ENCODE measurements at regions not wholly inside any gene's neighbourhood (a gene's known extent, or its start where the extent isn't known, plus 50 kb on each side); places are given as distances from the start of the nearest gene placed in this dataset.

DNA sequence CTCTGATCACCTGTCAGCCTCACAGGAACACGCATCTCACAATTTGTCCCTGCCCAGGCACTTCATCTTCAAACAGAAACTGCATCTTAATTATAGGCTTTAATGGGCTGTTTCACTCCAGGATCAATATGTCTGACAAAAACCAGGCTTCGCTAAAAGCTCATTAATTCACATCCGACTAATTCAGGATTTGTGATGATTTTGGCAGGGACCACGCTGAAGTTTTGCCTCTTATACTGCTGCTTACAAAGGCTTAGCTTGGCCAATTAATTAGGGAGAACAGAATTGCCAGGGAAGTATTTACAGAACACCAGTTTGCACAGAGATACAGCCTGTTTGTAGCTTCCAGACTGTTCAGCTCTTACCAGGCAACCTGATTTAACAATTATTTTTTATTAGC, 541.0 kb upstream of the SPTLC3 start:
- H3K27ac ChIP-seq (ENCODE audit: low read depth, low read length, poor library complexity, severe bottlenecking): no peak overlapping the region
- no peaks in the 10 kb centered on the region for H3K79me2 ChIP-seq (ENCODE audit: insufficient read depth, low read length)
- H3K9me2 ChIP-seq (ENCODE audit: low read depth, low read length): no peaks in the 10 kb centered on the region
- TF ChIP-seq, protein P1, sequence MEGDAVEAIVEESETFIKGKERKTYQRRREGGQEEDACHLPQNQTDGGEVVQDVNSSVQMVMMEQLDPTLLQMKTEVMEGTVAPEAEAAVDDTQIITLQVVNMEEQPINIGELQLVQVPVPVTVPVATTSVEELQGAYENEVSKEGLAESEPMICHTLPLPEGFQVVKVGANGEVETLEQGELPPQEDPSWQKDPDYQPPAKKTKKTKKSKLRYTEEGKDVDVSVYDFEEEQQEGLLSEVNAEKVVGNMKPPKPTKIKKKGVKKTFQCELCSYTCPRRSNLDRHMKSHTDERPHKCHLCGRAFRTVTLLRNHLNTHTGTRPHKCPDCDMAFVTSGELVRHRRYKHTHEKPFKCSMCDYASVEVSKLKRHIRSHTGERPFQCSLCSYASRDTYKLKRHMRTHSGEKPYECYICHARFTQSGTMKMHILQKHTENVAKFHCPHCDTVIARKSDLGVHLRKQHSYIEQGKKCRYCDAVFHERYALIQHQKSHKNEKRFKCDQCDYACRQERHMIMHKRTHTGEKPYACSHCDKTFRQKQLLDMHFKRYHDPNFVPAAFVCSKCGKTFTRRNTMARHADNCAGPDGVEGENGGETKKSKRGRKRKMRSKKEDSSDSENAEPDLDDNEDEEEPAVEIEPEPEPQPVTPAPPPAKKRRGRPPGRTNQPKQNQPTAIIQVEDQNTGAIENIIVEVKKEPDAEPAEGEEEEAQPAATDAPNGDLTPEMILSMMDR (IDR thresholded peaks at IDR 0.05; ENCODE audit: low read length): no peak
- TF ChIP-seq EZH2 (IDR thresholded peaks at IDR 0.05; ENCODE audit: borderline replicate concordance, low read length): no peak
- no peaks in the 10 kb centered on the region for H3F3A ChIP-seq (ENCODE audit: insufficient read depth, low read length)
- no peak overlapping the region for H2AFZ ChIP-seq (ENCODE audit: low read length)
- H3K4me3 ChIP-seq (ENCODE audit: low read depth, low read length, poor library complexity, severe bottlenecking): no peak overlapping the region
- no peaks in the 10 kb centered on the region for H4K20me1 ChIP-seq (ENCODE audit: insufficient read depth, low read length)
- H3K27me3 ChIP-seq (ENCODE audit: insufficient read depth, low read length): no peaks in the 10 kb centered on the region
- no peaks in the 10 kb centered on the region for H3K4me1 ChIP-seq (ENCODE audit: insufficient read depth, low read length, severe bottlenecking)
- H3K36me3 ChIP-seq (ENCODE audit: insufficient read depth, low read length): no peaks in the 10 kb centered on the region
- H3K9me3 ChIP-seq (ENCODE audit: low read length): no peaks in the 10 kb centered on the region
- H3K4me2 ChIP-seq (ENCODE audit: low read length): no peak overlapping the region
- H3K9ac ChIP-seq (ENCODE audit: low read length): no peak overlapping the region

DNA sequence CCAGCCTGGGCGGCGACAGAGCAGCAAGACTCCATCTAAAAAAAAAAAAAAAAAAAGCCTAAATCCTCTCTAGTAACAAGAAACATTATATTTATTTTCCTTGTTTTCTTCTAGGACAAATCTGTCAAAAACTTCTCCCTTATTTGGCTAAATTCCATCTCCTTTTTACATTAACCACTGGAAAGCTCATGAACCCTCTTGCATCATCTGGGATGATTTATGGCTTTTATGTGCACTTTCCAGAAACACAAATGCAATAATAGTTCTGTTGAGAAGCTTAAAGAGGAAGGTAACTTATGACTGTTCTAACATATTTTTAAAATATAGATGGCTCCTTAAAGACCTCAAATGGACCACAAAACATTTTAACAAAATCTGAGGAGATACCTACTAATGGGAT, 526.1 kb upstream of the SPTLC3 start:
- no peaks in the 10 kb centered on the region for H3K9me3 ChIP-seq (ENCODE audit: low read length)
- TF ChIP-seq EZH2 (IDR thresholded peaks at IDR 0.05; ENCODE audit: borderline replicate concordance, low read length): no peak
- TF ChIP-seq, protein P1 (IDR thresholded peaks at IDR 0.05; ENCODE audit: low read length): no peak
- H3K36me3 ChIP-seq (ENCODE audit: insufficient read depth, low read length): no peaks in the 10 kb centered on the region
- H4K20me1 ChIP-seq (ENCODE audit: insufficient read depth, low read length): no peaks in the 10 kb centered on the region
- no peak overlapping the region for H3K4me3 ChIP-seq (ENCODE audit: low read depth, low read length, poor library complexity, severe bottlenecking)
- H3K4me1 ChIP-seq (ENCODE audit: insufficient read depth, low read length, severe bottlenecking): no peaks in the 10 kb centered on the region
- H3K4me2 ChIP-seq (ENCODE audit: low read length): no peak overlapping the region
- no peak overlapping the region for H3K27ac ChIP-seq (ENCODE audit: low read depth, low read length, poor library complexity, severe bottlenecking)
- no peaks in the 10 kb centered on the region for H3F3A ChIP-seq (ENCODE audit: insufficient read depth, low read length)
- H3K79me2 ChIP-seq (ENCODE audit: insufficient read depth, low read length): no peaks in the 10 kb centered on the region
- H3K9ac ChIP-seq (ENCODE audit: low read length): no peak overlapping the region
- H3K9me2 ChIP-seq (ENCODE audit: low read depth, low read length): no peaks in the 10 kb centered on the region
- H3K27me3 ChIP-seq (ENCODE audit: insufficient read depth, low read length): no peaks in the 10 kb centered on the region
- H2AFZ ChIP-seq (ENCODE audit: low read length): no peak overlapping the region

DNA sequence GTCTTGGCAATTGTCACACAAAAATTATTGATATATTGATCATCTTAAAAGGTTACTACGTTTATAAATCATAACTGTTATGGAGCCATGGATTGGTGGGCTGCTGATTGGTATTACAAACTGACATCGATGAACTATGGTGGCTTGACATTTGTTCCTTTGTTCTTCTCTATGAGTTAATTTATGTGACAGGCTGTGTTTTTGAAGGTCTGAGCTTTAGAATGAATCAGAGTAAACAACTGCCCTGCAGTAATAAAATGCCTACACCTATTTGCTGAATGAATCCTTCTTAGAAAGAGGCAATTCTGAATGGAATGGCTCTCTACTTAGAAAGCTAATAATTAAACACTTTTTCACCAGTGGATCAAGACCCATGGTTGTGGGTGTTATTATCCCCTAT, 506.3 kb upstream of the SPTLC3 start:
- Histone ChIP-seq H3K9me3 (ENCODE audit: low read length) (no peaks in the 10 kb centered on the region), H3K4me2 (ENCODE audit: low read length) (no peak overlapping the region), H3K4me3 (ENCODE audit: low read depth, low read length, poor library complexity, severe bottlenecking) (no peak overlapping the region), H3K79me2 (ENCODE audit: insufficient read depth, low read length) (no peaks in the 10 kb centered on the region), H3K9ac (ENCODE audit: low read length) (no peak overlapping the region), H4K20me1 (ENCODE audit: insufficient read depth, low read length) (no peaks in the 10 kb centered on the region), H3K36me3 (ENCODE audit: insufficient read depth, low read length) (no peaks in the 10 kb centered on the region), H3K9me2 (ENCODE audit: low read depth, low read length) (no peaks in the 10 kb centered on the region), H2AFZ (ENCODE audit: low read length) (no peak overlapping the region), H3K27ac (ENCODE audit: low read depth, low read length, poor library complexity, severe bottlenecking) (no peak overlapping the region), H3F3A (ENCODE audit: insufficient read depth, low read length) (no peaks in the 10 kb centered on the region), H3K27me3 (ENCODE audit: insufficient read depth, low read length) (no peaks in the 10 kb centered on the region), H3K4me1 (ENCODE audit: insufficient read depth, low read length, severe bottlenecking) (no peaks in the 10 kb centered on the region)
- TF ChIP-seq, protein P1 (IDR thresholded peaks at IDR 0.05; ENCODE audit: low read length): no peak
- no peak for TF ChIP-seq EZH2 (IDR thresholded peaks at IDR 0.05; ENCODE audit: borderline replicate concordance, low read length)
